ENCODE measurements at regions not wholly inside any gene's neighbourhood (a gene's known extent, or its start where the extent isn't known, plus 50 kb on each side); places are given as distances from the start of the nearest gene placed in this dataset.

GRCh38 chr1:38275960-38276359 is 229.4 kb upstream of the POU3F1 start:
- no peak for DNase-seq

- no peak for DNase-seq
Measured at GRCh38 chr1:38274974-38275373, 228.4 kb upstream of the POU3F1 start.

- DNase-seq: no peak
Measured at GRCh38 chr1:38273196-38273804, 226.7 kb upstream of the POU3F1 start.

- DNase-seq: no peak
Measured at GRCh38 chr1:38272515-38272914, 225.9 kb upstream of the POU3F1 start.

GRCh38 chr1:38270849-38271633 is 224.4 kb upstream of the POU3F1 start:
- no peak for DNase-seq

GRCh38 chr1:38269923-38270848 is 223.6 kb upstream of the POU3F1 start:
- no peak for DNase-seq

- no peak for DNase-seq
Measured at GRCh38 chr1:38268226-38268625, 221.6 kb upstream of the POU3F1 start.

- DNase-seq: no peak
Measured at GRCh38 chr1:38267037-38268036, 220.7 kb upstream of the POU3F1 start.

- DNase-seq: no peak
Measured at GRCh38 chr1:38266197-38266520, 219.6 kb upstream of the POU3F1 start.

GRCh38 chr1:38265293-38266196 is 219.0 kb upstream of the POU3F1 start:
- no peak for DNase-seq

- DNase-seq: no peak
Measured at GRCh38 chr1:38263438-38263837, 216.8 kb upstream of the POU3F1 start.

GRCh38 chr1:38261574-38261973 is 215.0 kb upstream of the POU3F1 start:
- no peak for DNase-seq

GRCh38 chr1:38258085-38258627 is 211.6 kb upstream of the POU3F1 start:
- DNase-seq: no peak

GRCh38 chr1:38257374-38257773 is 210.8 kb upstream of the POU3F1 start:
- no peak for DNase-seq

- DNase-seq: no peak
Measured at GRCh38 chr1:38256072-38256471, 209.5 kb upstream of the POU3F1 start.

- no peak for DNase-seq
Measured at GRCh38 chr1:38253314-38253713, 206.7 kb upstream of the POU3F1 start.

GRCh38 chr1:38250356-38250755 is 203.8 kb upstream of the POU3F1 start:
- DNase-seq: no peak

GRCh38 chr1:38249001-38249400 is 202.4 kb upstream of the POU3F1 start:
- no peak for DNase-seq

- DNase-seq: no peak
Measured at GRCh38 chr1:38246955-38247952, 200.7 kb upstream of the POU3F1 start.

Data from DMS79 (cell line).